GM18505 (cell line): ENCODE measurements at regions not wholly inside any gene's neighbourhood (a gene's known extent, or its start where the extent isn't known, plus 50 kb on each side); places are given as distances from the start of the nearest gene placed in this dataset.

Experiments used
- ATAC-seq: cut with Tn5 transposase; IDR thresholded peaks from one replicate; pipeline ENCODE4 v1.9.1; 2021; ENCODE audit not compliant: unreplicated experiment
- POLR2A ChIP-seq: IDR thresholded peaks from 4 replicates; pipeline ENCODE4 v1.6.1; 2011; ENCODE audit warnings: borderline replicate concordance; ENCODE audit not compliant: insufficient read depth, insufficient read length; ENCODE audit errors: extremely low read depth

- TF ChIP-seq POLR2A, result no peak
- no peak for ATAC-seq
Measured at GRCh38 chr21:27477296-27477695, 510.4 kb upstream of the ADAMTS5 start.

- ATAC-seq, result no peak
- TF ChIP-seq POLR2A, result no peak
Measured at GRCh38 chr21:27476696-27477095, 509.8 kb upstream of the ADAMTS5 start.

GRCh38 chr21:27475363-27475955 is 508.6 kb upstream of the ADAMTS5 start:
- ATAC-seq, result no peak
- no peak for TF ChIP-seq POLR2A

- no peak for TF ChIP-seq POLR2A
- ATAC-seq, result no peak
Measured at GRCh38 chr21:27467366-27467765, 500.5 kb upstream of the ADAMTS5 start.

- no peak for TF ChIP-seq POLR2A
- no peak for ATAC-seq
Measured at GRCh38 chr21:27466140-27466539, 499.3 kb upstream of the ADAMTS5 start.

GRCh38 chr21:27464648-27465047 is 497.8 kb upstream of the ADAMTS5 start:
- no peak for ATAC-seq
- TF ChIP-seq POLR2A, result no peak

- no peak for TF ChIP-seq POLR2A
- no peak for ATAC-seq
Measured at GRCh38 chr21:27462726-27463125, 495.8 kb upstream of the ADAMTS5 start.

- no peak for ATAC-seq
- TF ChIP-seq POLR2A, result no peak
Measured at GRCh38 chr21:27454234-27454633, 487.3 kb upstream of the ADAMTS5 start.

GRCh38 chr21:27451116-27451515 is 484.2 kb upstream of the ADAMTS5 start:
- no peak for ATAC-seq
- TF ChIP-seq POLR2A, result no peak

- TF ChIP-seq POLR2A, result no peak
- ATAC-seq, result no peak
Measured at GRCh38 chr21:27450216-27450615, 483.3 kb upstream of the ADAMTS5 start.

- no peak for TF ChIP-seq POLR2A
Measured at GRCh38 chr21:27448960-27449359, 482.1 kb upstream of the ADAMTS5 start.

GRCh38 chr21:27447843-27448242 is 481.0 kb upstream of the ADAMTS5 start:
- ATAC-seq, result no peak
- TF ChIP-seq POLR2A, result no peak

More at GRCh38 chr21:27448960-27449359, 482.1 kb upstream of the ADAMTS5 start:
- no peak for ATAC-seq

GRCh38 chr21:27429710-27430341 is 462.9 kb upstream of the ADAMTS5 start:
- TF ChIP-seq POLR2A, result no peak
- no peak for ATAC-seq

- TF ChIP-seq POLR2A, result no peak
Measured at GRCh38 chr21:27426196-27426595, 459.3 kb upstream of the ADAMTS5 start.

More at GRCh38 chr21:27426196-27426595, 459.3 kb upstream of the ADAMTS5 start:
- ATAC-seq, result no peak
